NCI-H2107 (cell line): ENCODE measurements at regions not wholly inside any gene's neighbourhood (a gene's known extent, or its start where the extent isn't known, plus 50 kb on each side); places are given as distances from the start of the nearest gene placed in this dataset.

Source experiments
- DNase-seq: peaks from one replicate; lab custom pipeline; 2025; lab: John Stamatoyannopoulos, UW

DNA sequence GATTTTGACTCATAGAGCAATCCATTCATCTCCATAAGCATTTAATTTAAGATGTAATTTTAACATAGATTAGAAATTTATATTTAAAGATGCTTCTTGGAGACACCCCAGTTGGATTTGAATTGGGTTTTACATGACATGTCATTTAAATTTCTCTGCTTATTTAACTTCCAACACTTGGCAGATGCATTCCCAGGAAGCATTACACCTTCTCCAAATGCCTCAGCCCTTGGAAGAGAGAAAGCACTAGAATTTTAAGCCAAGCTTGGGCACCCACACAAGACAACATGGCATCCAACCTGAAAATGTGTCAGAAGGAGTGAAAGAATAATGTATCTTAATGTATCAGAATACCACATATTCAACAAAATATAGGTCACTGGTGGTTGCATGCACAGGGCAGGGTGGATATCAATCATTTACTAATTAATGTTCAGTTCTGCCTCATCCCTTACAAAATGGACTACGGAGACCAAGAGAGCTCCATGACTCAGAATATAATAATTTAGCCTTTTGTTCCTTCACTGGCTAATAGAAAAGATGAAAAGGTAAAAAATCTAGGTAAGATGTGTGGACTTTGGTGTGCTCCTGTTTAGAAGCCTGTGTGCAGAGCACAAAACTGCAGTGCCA, 541.7 kb upstream of the SORCS1 start:
- no peak for DNase-seq

GRCh38 chr10:107701943-107702342, 537.4 kb upstream of the SORCS1 start:
- no peak for DNase-seq

- DNase-seq, result no peak
Observed at GRCh38 chr10:107692072-107692471, 527.6 kb upstream of the SORCS1 start.

DNA sequence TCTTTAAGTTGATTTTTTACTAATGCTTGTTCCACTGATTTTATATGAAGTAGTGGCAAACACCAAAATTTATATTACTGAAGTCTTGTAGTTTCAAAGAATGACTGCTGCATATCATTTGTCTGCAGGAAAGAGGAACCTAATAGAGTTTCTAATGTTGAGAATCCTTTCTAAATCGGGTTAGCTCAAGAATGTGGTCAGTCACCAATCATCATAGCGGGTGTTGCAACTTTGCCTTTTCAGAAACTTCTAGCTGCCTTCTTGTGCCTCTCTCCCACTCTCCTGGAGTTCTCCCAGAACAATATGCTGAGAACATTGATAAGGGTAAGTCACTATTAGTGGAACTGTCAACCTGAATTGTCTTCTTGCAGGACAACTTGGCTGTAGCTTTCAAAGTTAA, 524.8 kb upstream of the SORCS1 start:
- no peak for DNase-seq

- DNase-seq, result no peak
Observed at GRCh38 chr10:107687701-107688100, 523.2 kb upstream of the SORCS1 start.

DNA sequence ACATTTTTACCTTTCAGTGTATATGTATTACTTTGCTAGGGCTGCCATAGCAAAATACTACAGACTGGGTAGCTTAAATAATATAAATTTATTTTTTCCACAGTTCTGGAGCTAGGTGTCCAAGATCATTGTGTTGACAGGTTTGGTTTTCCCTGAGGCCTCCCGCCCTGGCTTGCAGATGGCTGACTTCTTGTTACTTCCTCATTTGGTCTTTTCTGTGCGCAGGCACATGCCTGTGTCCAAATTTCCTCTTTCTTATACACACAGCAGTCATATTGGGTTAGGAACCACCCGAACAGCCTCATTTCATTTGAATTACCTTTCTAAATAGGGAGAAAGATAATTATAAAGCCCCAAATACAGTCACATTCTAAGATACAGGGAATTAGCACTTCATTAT, 521.6 kb upstream of the SORCS1 start:
- no peak for DNase-seq

DNA sequence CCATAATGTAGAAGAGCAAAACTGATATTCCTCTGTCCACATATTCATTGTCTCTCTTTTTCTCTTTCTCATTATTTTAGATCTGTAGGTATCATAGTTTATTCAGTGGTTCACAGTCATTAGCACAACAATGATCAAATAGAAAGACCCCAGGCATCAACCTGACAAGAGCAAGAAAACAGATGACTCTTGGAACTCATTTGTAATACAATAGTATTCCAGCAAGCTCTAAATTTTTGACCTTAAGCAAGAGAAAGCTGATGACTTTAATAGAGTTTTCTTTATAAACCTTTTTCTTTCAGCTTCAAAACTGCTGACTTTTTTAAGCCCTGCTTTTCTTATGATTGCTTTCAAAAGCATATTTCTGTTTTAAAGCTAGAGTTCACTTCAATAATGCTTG, 507.5 kb upstream of the SORCS1 start:
- no peak for DNase-seq

- DNase-seq, result no peak
Observed at GRCh38 chr10:107666214-107666613, 501.7 kb upstream of the SORCS1 start.

DNA sequence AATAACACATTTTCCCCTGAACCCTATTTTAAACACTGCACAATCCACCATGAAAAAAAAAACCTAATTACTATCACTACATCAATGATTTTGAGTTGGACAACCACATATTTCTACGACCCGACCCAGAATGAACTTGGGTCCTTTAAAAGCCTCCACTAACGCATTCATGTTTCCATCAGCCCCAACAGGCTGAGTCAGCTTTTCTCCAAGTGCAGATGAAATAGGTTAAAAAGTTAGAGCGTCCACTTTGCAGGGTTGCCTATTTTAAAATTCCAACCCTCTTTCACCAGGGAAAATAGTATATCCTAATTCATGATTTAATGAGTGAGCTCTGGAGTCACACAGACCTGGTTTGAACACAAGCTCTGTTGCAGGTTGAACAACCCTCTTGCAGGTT, 501.0 kb upstream of the SORCS1 start:
- DNase-seq, result no peak

- DNase-seq, result no peak
Observed at GRCh38 chr10:107657851-107658250, 493.3 kb upstream of the SORCS1 start.

DNA sequence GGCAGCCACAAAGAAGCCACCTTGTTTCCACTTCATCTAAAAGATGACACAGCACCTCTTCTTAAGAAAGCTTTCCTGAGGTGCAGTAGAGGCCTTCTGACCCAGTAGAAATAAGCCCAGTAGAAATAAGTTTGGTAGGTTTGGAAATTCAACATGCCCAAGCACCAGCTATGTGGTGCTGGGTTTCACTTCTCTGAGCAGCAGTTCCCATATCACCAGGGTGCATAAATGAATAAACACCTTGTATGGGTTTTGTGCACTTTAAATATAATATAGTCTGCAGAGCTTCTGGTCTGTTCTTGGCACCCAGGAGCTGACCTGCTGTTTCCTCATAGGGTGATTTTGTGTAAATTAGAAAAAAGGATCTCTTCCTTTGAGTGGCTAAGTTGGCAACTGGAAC, 492.4 kb upstream of the SORCS1 start:
- DNase-seq, result no peak

DNA sequence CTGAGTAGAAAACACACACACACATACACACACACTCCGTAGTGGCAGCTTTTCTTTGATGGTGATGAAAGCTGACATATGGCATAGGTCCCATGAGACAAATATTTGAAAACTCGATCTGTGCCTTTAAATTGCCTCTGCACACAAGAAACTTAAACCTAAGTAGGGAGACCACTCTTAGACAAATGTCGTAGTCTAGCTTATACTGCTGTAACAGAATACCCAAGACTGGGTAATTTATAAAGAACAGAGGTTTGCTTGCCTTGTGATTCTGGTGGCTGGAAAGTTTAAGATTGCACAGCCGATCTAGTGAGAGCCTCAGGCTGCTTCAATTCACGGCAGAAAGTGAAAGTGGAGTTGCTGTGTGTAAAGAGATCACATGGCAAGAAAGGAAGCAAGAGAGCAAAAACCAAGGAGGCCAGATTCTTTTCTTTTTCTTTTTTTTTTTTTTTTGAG, 489.4 kb upstream of the SORCS1 start:
- no peak for DNase-seq

DNA sequence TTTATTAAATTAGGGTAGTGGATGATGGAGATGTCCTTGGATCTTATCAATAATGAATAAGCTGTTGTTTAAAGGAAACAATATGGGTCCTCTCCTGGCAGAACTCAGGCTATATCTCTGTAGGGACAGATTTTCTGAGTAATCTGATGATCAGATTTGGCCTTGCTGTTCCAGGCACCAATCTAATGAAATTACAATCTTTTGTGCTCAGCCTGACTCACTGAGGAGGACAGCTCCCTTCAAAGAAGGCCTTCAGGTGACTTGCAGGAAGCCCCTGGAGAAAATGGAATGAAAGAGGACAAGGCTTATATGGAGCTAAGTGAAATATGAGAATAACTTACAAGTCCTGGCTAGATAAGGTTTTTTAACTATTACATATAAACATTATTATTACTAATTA, 486.4 kb upstream of the SORCS1 start:
- no peak for DNase-seq

DNA sequence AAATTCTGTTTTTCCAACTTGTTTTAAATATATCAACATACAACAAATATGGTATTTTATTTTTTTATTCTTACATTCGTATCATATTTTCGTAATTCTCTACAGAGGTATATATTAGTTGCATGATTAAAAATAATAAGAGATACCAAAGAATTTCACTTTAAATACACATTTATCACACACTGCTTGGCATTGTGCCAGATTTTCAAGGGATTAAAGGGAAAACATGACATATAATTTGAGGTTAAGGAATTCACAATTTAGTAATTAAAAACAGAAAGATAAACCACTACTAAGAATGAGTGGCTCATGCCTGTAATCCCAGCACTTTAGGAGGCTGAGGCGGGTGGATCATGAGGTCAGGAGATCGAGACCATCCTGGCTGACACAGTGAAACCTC, 484.7 kb upstream of the SORCS1 start:
- DNase-seq, result no peak

DNA sequence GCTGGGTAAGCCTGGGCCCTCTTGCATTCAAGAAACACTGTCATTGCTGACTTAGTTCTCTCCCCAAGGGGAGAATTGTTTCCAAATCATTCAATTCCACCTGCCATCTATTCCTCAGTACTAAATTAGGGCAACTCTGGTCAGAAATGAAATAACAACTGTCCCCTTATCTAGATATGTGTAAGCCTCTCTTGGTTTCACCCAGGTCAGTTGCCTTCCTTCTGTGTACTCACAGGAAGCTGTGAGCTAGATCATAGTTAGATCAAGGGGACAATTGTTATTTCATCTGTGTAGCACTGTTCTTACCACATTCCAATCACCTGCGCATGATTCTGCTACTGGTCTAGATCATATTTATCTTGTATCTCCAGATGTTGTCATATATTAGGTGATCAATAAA, 483.0 kb upstream of the SORCS1 start:
- no peak for DNase-seq

GRCh38 chr10:107631876-107632275, 467.4 kb upstream of the SORCS1 start:
- no peak for DNase-seq

GRCh38 chr10:107626862-107627261, 462.4 kb upstream of the SORCS1 start:
- no peak for DNase-seq

DNA sequence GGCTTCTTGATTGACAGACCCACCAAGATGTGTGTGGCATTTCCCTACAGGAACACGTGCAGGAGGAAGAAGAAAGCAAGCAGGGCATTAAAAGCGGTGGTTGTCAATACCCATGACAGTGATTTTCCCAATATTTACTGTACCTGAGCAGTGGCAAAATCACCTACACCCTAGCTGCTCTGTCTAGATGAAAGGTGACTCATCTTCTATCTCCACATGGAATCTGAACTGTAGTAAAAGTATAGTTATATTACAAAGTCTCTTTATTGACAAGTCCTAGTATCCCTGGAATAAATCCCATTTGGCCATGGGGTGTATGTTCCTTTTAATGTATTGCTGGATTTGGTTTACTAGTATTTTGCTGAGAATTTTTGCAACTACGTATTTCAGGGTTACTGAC, 458.8 kb upstream of the SORCS1 start:
- DNase-seq, result no peak

GRCh38 chr10:107619139-107619538, 454.6 kb upstream of the SORCS1 start:
- no peak for DNase-seq

GRCh38 chr10:107618504-107618994, 454.0 kb upstream of the SORCS1 start:
- no peak for DNase-seq

DNA sequence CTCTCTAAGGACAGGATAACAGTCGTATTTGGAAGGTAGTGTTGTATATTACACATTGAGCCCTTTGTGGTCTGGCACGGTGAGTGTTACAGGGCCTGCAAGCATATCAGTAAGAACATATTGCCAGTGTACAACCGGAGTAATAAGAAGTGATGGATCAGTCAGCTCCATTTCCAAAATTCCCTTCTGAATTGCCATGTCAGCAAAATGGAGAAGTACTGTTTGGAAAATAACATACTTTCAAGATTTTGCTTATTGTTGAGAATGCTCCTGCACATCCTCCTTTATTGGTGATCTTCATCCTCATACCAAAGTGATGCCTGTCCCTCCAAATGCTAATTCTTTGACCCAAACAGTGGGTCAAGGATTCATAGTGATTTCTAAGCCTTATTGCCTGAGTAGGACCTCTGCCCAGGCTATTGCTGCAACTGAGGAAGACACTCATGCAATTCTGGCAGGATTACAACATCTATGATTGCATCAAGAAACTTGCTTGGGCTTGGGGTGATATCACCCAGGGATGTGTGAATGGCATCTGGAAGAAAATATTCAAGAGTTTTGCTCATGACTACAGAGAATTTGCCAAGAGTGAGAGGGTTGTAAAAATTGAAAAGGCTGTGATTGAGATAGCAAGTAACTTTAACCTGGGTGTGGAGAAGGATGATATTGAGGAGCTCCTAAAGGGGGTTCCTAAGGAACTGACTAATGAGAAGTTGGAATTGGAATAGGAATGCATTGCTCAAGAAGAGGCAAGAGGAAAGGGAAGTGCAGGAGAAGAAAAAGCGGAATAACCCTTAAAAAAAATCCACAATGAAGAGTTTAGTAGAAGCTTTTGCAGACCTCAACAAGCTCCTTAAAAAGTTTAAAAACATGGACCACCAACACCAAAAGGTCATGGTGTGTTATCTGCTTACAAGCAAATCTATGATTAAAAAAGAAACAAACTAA, 452.2 kb upstream of the SORCS1 start:
- no peak for DNase-seq

- DNase-seq, result no peak
Observed at GRCh38 chr10:107616031-107616430, 451.5 kb upstream of the SORCS1 start.

- no peak for DNase-seq
Observed at GRCh38 chr10:107614939-107615685, 450.6 kb upstream of the SORCS1 start.
